ENCODE measurements at regions not wholly inside any gene's neighbourhood (a gene's known extent, or its start where the extent isn't known, plus 50 kb on each side); places are given as distances from the start of the nearest gene placed in this dataset.

- no peak overlapping the region for H2AFZ ChIP-seq (ENCODE audit: low read depth, low read length)
- H4K20me1 ChIP-seq (ENCODE audit: insufficient read depth, low read length), result no peaks in the 10 kb centered on the region
- no peaks in the 10 kb centered on the region for H3K4me1 ChIP-seq (ENCODE audit: insufficient read depth, low read length)
- H3K27ac ChIP-seq (ENCODE audit: low read length), result no peak overlapping the region
- H3K4me3 ChIP-seq (ENCODE audit: low read depth in 1 of 2, low read length in 2 of 2), result no peak overlapping the region
- DNase-seq (no peak), ATAC-seq (ENCODE audit: insufficient read depth, low read depth) (no peak)
- no peaks in the 10 kb centered on the region for H3K79me2 ChIP-seq (ENCODE audit: insufficient read depth, low read length)
- no peaks in the 10 kb centered on the region for H3K27me3 ChIP-seq (ENCODE audit: insufficient read depth, low read length, poor library complexity)
- TF ChIP-seq CTCF (IDR thresholded peaks at IDR 0.05; ENCODE audit: borderline replicate concordance, extremely low read depth, low read length, poor library complexity, severe bottlenecking) (no peak), EZH2 (IDR thresholded peaks at IDR 0.05; ENCODE audit: borderline replicate concordance, low read depth, low read length, severe bottlenecking) (no peak)
- no peaks in the 10 kb centered on the region for H3K9me3 ChIP-seq (ENCODE audit: insufficient read depth, low read length, severe bottlenecking)
- no peak overlapping the region for H3K4me2 ChIP-seq (ENCODE audit: insufficient read depth, low read length)
- no peaks in the 10 kb centered on the region for H3K36me3 ChIP-seq (ENCODE audit: insufficient read depth, low read length)
- H3K9ac ChIP-seq (ENCODE audit: low read depth, low read length), result no peak overlapping the region
Measured at GRCh38 chr12:58313091-58313855, 371.9 kb downstream of the ATP23 start.

GRCh38 chr12:58314610-58315009 lies 373.2 kb downstream of the ATP23 start:
- no peak overlapping the region for H3K9ac ChIP-seq (ENCODE audit: low read depth, low read length)
- no peaks in the 10 kb centered on the region for H4K20me1 ChIP-seq (ENCODE audit: insufficient read depth, low read length)
- H3K36me3 ChIP-seq (ENCODE audit: insufficient read depth, low read length), result no peaks in the 10 kb centered on the region
- no peaks in the 10 kb centered on the region for H3K27me3 ChIP-seq (ENCODE audit: insufficient read depth, low read length, poor library complexity)
- H3K4me3 ChIP-seq (ENCODE audit: low read depth in 1 of 2, low read length in 2 of 2), result no peak overlapping the region
- no peak overlapping the region for H2AFZ ChIP-seq (ENCODE audit: low read depth, low read length)
- H3K4me2 ChIP-seq (ENCODE audit: insufficient read depth, low read length), result no peak overlapping the region
- no peak for ATAC-seq (ENCODE audit: insufficient read depth, low read depth)
- no peaks in the 10 kb centered on the region for H3K9me3 ChIP-seq (ENCODE audit: insufficient read depth, low read length, severe bottlenecking)
- no peak for DNase-seq
- H3K4me1 ChIP-seq (ENCODE audit: insufficient read depth, low read length), result no peaks in the 10 kb centered on the region
- H3K27ac ChIP-seq (ENCODE audit: low read length), result no peak overlapping the region
- no peaks in the 10 kb centered on the region for H3K79me2 ChIP-seq (ENCODE audit: insufficient read depth, low read length)
- TF ChIP-seq CTCF (IDR thresholded peaks at IDR 0.05; ENCODE audit: borderline replicate concordance, extremely low read depth, low read length, poor library complexity, severe bottlenecking), result no peak
- TF ChIP-seq EZH2 (IDR thresholded peaks at IDR 0.05; ENCODE audit: borderline replicate concordance, low read depth, low read length, severe bottlenecking), result no peak

- no peak overlapping the region for H2AFZ ChIP-seq (ENCODE audit: low read depth, low read length)
- no peaks in the 10 kb centered on the region for H3K36me3 ChIP-seq (ENCODE audit: insufficient read depth, low read length)
- H3K4me2 ChIP-seq (ENCODE audit: insufficient read depth, low read length), result no peak overlapping the region
- H3K4me1 ChIP-seq (ENCODE audit: insufficient read depth, low read length), result no peaks in the 10 kb centered on the region
- no peaks in the 10 kb centered on the region for H3K27me3 ChIP-seq (ENCODE audit: insufficient read depth, low read length, poor library complexity)
- no peak for ATAC-seq (ENCODE audit: insufficient read depth, low read depth)
- H3K27ac ChIP-seq (ENCODE audit: low read length), result no peak overlapping the region
- no peaks in the 10 kb centered on the region for H3K9me3 ChIP-seq (ENCODE audit: insufficient read depth, low read length, severe bottlenecking)
- DNase-seq, result no peak
- H3K4me3 ChIP-seq (ENCODE audit: low read depth in 1 of 2, low read length in 2 of 2), result no peak overlapping the region
- H4K20me1 ChIP-seq (ENCODE audit: insufficient read depth, low read length), result no peaks in the 10 kb centered on the region
- TF ChIP-seq CTCF (IDR thresholded peaks at IDR 0.05; ENCODE audit: borderline replicate concordance, extremely low read depth, low read length, poor library complexity, severe bottlenecking) (no peak), EZH2 (IDR thresholded peaks at IDR 0.05; ENCODE audit: borderline replicate concordance, low read depth, low read length, severe bottlenecking) (no peak)
- no peaks in the 10 kb centered on the region for H3K79me2 ChIP-seq (ENCODE audit: insufficient read depth, low read length)
- no peak overlapping the region for H3K9ac ChIP-seq (ENCODE audit: low read depth, low read length)
Measured at GRCh38 chr12:58316926-58317325, 375.6 kb downstream of the ATP23 start.
